GM18498 (cell line): ENCODE measurements at regions not wholly inside any gene's neighbourhood (a gene's known extent, or its start where the extent isn't known, plus 50 kb on each side); places are given as distances from the start of the nearest gene placed in this dataset.
"Not testable (repeated sequence)": the region's sequence is repeated elsewhere in the genome, so short reads cannot be mapped to it uniquely, and the experiment has no call there.

Source experiments
- ATAC-seq: cut with Tn5 transposase; IDR thresholded peaks from one replicate; pipeline ENCODE4 v1.9.1; 2021; ENCODE audit warnings: mild to moderate bottlenecking, moderate library complexity; ENCODE audit not compliant: unreplicated experiment

DNA sequence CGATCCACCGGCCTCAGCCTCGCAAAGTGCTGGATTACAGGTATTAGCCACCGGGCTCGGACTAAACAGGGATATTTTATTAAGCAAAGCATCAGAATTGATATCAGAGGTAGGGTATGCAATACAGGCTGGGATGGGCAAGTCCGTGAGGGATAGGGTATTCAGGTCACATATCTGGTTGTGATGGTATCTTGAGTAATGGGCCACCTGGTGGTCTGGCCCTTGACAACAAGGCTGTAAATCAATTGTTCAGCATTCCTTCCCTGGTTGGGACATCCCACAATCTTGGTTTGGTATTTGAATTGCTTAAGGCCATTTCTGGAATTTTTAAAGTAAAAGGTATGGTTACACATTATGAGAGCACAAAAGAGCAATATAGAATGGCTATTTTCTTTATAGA lies 1588.0 kb downstream of the SLITRK1 start:
- ATAC-seq = no peak

DNA sequence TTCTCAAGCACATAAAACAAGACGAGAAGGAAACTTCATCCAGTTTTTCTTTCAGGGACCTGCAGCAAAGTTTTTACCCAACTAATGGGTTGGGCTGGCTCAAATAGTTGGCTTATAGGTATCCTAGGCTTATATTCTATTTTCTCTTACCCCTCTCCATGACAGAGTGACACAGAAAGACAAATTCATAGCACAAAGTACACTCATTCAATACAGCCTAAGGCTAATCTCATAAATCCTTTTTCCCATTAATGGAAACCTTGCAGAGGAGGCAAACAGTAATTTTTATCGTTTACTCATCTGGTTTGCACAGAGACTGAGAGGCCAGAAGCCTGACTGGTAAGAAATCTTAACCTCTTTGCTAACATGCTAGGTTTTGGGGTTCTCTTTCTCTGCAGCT lies 1589.9 kb downstream of the SLITRK1 start:
- ATAC-seq = no peak

DNA sequence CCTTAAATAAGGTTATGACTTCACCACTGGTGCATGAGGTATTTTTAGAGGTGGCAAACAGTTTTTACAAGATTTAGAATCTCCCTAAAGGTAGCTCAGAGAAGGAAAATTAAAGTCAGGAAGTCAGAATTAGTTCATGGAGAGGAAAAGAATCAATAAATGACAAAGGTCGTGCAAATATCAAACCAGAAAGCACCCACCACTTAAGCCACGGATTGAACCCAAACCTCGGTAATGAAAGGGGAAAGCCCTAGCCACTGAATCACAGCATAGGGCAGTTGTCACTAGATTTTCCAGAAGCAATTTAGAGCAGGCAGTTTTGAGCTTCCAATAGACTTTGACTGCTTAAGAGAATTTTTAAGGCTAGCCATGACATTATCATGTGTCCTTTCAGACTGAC lies 1590.4 kb downstream of the SLITRK1 start:
- ATAC-seq = no peak

DNA sequence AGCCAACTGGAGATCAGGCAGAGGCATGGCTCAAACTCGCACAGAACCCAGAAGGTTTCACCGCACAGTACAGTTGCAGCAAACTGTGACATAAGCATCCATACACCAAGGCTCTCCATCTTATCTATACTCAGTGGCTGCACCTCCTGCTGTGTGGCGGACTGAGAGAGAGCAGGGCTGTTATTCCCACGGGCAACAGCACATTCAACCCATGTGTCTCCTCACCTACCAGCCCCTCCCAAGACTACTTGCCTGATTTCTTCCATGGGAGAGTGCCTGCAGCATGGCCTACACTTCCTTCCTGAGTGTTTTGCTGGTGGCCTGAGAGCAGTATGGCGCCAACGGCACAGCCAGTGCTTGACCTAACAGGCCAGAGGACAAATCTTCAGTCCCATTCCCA lies 1606.6 kb downstream of the SLITRK1 start:
- ATAC-seq = no peak

DNA sequence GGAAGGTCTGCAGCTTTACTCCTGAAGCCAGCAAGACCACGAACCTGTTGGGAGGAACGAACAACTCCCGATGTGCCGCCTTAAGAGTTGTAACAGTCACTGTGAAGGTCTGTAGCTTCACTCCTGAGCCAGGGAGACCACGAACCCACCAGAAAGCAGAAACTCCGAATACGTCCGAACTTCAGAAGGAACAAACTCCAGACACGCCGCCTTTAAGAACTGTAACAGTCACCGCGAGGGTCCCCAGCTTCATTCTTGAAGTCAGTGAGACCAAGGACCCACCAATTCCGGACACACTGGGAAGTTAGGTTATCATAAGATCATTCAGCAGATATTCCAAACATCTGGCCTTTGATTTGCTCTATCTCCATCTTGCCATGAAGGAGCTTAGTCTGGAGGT lies 1623.0 kb downstream of the SLITRK1 start:
- ATAC-seq = no peak

DNA sequence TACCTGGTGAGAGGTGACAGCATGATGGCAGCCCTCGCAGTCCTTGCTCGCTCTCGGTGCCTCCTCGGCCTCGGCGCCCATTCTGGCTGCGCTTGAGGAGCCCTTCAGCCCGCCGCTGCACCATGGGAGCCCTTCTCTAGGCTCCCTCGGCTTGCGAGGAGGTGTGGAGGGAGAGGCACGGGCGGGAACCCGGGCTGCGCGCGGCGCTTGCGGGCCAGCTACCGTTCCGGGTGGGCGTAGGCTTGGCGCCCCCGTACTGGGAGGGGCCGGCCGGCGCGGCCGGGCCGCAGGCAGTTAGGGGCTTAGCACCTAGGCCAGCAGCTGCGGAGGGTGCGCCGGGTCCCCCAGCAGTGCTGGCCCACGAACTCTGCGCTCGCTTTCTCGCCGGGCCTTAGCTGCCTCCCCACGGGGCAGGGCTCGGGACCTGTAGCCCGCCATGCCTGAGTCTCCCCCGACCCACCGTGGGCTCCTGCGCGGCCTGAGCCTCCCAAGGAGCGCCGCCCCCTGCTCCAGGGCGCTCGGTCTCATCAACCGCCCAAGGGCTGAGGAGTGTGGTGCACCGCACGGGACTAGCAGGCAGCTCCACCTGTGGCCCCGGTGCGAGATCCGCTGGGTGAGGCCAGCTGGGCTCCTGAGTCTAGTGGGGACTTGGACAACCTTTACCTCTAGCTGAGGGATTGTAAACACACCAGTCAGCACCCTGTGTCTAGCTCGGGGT lies 1624.3 kb downstream of the SLITRK1 start:
- no peak for ATAC-seq

DNA sequence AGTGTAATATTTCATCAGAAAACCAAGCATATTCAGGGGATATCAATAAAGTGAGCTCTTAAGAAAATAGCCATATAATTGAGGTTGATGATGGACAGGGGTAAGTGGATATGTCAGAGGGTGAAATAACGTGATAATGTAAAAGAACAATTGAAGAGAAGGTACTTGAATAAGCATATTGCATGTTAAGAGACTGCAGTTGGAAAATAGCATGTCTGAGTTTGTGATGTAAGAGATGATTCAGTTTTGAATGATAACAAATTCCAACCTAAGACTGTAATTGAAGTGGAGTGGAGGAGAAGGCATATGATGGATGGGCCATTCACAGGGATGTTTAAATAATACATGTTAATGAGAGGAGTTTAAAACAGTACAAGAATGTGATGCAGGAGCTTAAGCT lies 1633.5 kb downstream of the SLITRK1 start:
- no peak for ATAC-seq

DNA sequence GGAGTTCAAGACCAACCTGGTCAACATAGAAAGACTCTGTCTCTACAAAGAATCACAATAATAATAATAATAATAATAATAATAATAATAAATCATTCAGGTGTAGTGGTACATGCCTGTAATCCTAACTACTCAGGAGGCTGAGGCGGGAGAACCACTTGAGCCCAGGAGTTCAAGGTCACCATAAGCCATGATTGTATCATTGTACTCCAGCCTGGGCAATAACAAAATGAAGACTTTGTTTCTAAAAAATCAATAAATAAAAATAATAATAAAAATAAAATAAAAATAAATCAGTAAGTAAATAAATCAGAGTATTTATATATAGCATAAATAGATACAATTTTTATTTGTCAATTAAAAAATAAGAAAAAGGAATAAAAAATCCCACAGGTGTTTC lies 1636.4 kb downstream of the SLITRK1 start:
- no peak for ATAC-seq

DNA sequence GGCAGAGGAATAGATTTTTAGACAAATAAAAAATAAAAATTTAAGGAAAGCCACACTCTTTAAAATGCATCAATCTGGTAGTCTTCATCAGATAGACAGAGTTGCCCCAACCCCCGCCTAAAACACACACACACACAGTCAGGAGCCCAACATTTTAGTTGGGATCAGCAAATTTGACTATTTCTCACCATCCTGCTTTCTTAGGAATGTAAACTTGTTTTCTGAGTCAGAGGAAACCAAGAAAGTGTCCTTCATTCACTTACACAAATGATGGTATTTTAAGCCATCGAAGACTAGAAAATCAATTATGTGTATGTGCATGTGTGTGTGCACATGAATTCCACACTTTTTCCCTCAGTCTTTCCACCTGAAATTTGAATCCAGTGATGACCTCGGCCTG lies 1657.5 kb downstream of the SLITRK1 start:
- no peak for ATAC-seq

DNA sequence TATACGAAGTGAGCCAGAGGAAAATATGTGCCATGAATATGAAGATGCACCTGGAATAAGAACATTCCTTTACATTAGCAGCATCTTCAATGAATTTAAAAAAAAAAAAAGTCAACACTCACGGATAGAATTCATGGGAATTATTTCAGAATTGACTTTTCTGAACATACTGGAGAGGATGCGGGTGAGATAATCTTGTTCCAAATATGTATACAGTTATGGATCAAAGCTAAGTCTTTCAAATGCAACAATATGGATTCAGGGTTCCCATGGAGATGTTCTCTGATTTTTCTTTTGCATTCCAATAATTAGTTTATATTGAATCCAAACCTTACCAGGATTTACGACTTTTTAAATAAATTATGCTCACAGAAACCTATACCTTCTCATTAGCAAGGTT lies 1660.7 kb downstream of the SLITRK1 start:
- no peak for ATAC-seq

DNA sequence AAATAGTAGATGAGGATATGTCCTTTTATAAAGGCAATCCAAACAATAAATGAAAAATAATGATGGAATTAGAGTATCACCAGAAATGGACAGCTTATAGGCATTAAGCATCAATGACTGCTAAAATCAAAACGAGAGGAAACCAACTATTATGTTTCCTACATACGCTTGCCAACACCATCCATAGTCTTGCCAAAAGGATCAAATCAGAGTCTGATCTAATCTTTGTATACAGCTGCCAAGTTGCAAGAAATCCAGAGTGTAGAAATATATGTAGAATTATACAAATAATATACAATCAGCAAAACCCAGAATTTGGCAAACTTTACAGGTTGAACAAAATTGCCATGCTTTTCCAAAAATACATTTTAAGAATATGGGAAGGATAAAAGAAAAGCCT lies 1661.6 kb downstream of the SLITRK1 start:
- no peak for ATAC-seq

DNA sequence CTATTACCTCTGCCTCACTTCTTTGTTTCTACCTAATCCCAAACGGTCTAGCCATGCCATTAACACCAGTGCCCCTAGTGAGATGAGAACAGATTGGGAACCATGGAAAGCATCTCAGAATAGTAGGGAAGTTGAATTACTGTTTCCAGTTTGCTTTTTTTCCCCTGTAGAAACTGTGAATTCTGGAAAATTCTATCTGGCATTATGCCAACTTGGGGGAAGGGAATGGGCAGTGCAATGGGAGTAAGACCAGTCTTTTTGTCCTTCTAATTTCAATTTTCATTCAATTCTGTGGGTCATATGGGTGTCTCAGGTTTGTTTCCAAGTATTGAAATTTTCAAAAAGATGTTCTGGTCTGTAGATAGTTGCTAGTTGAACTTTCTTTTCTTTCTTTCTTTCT lies 1666.1 kb downstream of the SLITRK1 start:
- no peak for ATAC-seq

DNA sequence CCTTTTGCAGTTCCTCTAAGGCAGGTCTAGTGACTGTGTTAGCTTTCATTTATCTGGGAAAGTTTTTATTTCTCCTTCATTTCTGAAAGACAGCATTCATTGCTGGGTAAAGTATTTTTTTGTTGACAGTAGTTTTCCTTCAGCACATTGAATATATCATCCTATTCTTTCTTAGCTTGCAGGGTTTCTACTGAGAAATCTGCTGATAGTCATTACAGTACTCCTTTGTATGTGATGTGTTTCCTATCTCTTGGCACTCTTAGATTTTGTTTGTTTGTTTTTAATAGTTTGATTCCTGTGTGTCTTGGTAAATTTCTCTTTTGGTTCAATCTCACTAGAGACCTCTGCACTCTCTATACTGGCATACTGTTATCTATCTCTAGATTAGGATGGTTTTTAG lies 1667.9 kb downstream of the SLITRK1 start:
- no peak for ATAC-seq

DNA sequence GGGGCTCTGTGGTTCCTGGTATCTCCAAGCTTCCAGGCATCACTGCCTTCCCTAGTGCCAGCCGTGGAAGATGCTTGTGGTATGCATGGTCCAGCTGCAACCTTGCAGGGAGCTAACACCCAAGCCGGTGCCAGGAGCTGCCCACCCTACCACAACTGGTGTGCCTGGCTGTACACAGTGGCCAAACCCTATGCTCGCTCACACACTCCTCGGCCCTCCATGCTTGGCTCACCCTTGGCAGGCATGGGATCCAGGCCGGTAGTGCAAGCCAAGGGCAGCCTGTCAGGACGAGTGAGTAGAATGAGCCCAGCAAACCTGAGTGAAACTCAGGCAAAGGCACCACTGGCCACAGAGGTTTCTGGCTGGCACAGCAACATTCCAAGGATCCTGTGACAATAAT lies 1676.0 kb downstream of the SLITRK1 start:
- ATAC-seq = no peak

DNA sequence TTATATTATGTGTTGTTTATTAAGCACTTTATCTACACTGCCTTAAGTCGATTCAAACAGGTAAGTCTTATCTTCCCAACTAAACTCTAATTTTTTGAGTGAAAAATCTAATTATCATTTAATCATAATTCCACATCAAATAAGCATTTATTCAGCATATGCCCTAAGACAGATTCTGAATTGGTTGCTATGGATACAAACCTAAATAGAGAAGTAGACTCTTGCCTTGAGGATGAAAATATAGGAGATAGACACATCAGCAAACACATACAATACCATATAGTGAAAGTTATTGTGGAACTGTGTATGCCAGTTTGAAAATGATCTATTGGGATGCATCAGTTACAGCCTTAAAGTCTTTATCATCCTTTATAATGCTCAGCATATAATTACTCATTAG lies 1679.9 kb downstream of the SLITRK1 start:
- no peak for ATAC-seq

DNA sequence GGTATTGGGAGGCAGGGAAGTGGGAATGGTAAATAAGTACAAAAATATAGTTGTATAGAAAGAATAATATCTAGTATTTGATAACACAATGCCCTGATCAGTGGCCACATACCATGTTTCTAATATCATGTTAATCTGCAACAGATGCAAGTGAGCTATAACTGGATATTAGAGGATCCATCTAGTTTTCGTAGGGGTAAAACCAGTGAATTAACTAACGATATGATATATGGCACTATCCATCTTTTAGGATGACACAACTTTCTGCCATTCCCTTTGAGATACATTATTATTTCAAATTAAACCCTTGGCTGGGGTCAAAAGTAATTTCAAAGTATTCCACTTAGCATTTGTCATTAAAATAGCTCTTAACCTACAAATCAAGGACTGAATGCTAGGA lies 1686.2 kb downstream of the SLITRK1 start:
- no peak for ATAC-seq

DNA sequence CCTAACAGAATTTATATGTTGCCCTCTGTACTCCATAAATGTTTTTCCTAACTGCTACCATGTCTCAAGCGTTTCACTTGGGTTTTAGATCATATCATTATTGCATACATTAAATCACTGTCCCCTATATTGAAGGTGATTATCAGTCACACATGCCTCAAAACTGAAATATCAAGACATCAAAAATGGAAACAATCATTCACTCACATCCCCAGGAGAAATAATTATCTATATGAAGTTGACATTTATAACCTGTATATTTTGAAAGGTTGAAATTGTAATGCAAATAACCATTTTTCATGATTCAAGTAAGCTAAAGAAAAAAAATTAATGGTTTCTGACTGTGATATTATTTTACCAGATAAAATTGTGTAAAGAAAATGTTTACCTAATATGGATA lies 1695.0 kb downstream of the SLITRK1 start:
- ATAC-seq = no peak

DNA sequence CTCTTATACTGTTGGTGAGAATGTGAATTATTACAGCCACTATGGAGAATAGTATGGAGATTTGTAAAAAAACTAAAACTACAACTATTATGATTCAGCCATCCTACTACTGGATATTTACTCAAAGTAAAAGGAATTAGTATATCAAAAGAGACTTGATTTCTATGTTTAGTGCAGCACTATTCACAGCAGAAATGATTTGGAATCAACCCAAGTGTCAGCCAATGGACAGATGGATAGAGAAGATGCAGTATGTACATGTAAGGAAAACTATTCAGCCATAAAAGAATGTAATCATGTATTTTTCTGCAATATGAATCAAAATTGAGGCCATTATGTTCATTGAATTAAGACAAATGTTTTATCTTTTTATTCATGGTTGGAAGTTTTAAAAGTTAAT lies 1705.5 kb downstream of the SLITRK1 start:
- ATAC-seq = no peak

DNA sequence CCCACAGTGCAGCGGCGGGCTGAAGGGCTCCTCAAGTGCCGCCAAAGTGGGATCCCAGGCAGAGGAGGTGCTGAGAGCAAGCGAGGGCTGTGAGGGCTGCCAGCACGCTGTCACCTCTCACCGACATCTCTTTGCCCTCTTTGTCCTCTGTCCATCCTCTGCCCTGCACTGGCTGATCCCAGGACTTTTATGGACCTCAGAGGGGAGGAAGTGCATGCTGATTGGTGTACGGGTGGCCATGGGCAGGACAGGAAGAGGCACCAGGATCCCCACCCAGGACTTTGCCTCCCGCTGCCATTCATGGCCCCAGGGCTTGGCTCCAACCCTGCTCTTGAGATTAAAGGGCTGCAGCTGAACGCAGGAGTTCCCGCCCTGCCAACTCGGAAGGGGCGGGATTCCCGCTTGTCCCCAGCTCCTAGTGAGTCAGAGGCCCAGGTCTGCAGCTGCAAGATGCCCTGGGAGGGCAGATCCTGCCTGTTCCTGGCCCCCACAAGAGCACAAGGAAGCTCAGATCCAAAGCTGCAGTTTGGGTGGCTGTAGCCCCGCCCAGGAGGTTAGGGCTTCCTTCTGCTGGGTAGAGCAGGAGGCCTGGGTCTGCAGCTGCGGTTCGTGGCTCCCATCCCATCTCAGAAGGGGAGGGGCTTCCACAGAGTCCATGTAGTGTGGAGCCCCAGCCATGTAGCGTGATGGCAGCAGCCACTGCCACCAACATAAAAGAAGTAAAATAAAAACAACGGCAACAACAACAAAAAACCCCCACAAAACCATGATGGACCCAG lies 1716.7 kb downstream of the SLITRK1 start:
- no peak for ATAC-seq

DNA sequence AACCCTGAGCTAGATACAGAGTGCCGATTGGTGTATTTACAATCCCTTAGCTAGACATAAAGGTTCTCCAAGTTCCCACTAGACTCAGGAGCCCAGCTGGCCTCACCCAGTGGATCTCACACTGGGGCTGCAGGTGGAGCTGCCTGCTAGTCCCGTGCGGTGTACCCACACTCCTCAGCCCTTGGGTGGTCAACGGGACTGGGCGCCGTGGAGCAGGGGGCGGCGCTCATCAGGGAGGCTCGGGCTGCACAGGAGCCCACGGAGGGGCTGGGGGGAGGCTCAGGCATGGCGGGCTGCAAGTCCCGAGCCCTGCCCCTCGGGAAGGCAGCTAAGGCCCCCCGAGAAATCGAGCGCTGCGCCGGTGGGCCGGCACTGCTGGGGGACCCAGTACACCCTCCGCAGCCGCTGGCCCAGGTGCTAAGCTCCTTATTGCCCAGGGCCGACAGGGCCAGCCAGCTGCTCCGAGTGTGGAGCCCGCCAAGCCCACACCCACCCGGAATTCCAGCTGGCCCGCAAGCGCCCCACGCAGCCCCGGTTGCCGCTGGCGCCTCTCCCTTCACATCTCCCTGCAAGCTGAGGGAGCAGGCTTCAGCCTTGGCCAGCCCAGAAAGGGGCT lies 1717.4 kb downstream of the SLITRK1 start:
- ATAC-seq = not testable (repeated sequence)

DNA sequence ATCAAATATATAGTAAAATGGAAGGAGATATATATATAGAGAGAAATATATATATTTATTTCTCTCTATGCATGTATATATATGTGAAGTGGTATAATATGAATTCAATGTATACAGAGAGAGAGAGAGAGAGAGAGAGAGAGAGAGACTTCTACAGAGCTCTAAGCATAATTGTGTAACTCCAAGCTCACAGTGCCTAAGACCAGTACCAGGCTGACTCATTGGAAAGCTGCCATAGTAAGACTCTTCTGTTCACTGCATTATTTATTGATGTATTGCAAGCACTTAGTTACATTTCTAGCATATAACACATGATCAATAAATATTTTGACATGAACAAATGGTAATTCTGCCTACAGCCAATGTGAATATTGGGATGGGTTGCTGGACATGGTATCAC lies 1734.7 kb downstream of the SLITRK1 start:
- ATAC-seq = no peak

DNA sequence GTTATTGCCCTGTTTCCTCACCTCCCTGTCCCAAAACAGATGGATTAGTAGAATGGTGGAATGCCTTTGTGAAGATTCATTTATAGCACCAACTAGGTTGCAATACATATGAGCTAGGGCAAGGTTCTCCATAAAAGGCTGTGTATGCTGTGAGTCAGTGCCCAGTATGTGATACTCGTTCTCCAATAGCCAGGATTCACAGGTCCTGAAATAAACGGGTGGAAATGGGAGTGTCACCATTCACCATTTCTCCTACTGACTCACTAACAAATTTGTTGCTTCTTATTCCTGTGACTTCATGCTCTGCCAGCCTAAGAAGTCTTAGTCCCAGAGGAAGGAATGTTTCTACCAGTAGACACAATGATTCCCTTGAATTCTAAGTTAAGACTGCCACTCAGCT lies 1745.4 kb downstream of the SLITRK1 start:
- ATAC-seq = no peak
